Suprapubic skin (tissue), 3 donors: ENCODE measurements at regions not wholly inside any gene's neighbourhood (a gene's known extent, or its start where the extent isn't known, plus 50 kb on each side); places are given as distances from the start of the nearest gene placed in this dataset.

ENCODE experiments used
- CTCF ChIP-seq, 2 donors: fragments of 200-600 bp in 1 of 2; fragments of 450-650 bp in 1 of 2; sonication (generic) in 1 of 2; IDR thresholded peaks; one replicate each; pipeline ENCODE4 v1.5.1; 2016 to 2019; ENCODE audit warnings: antibody characterized with exemption in 2 of 2, mild to moderate bottlenecking in 1 of 2, moderate library complexity in 1 of 2
- POLR2AphosphoS5 ChIP-seq, 3 donors: sonication (generic); formaldehyde crosslinking; IDR thresholded peaks; one replicate each; pipeline ENCODE4 v1.6.1; 2017; ENCODE audit warnings: antibody characterized with exemption in 3 of 3

- no peak for TF ChIP-seq POLR2AphosphoS5 (IDR thresholded peaks at IDR 0.05)
- no peak for TF ChIP-seq CTCF (IDR thresholded peaks at IDR 0.05)
Measured at GRCh38 chr4:139609647-139610046, 53.6 kb upstream of the SETD7 start.
